Ureter (tissue), 1 donor: ENCODE measurements at regions not wholly inside any gene's neighbourhood (a gene's known extent, or its start where the extent isn't known, plus 50 kb on each side); places are given as distances from the start of the nearest gene placed in this dataset.

Experiments
- DNase-seq: peaks from one replicate; pipeline ENCODE4 v3.0.0-alpha.2; 2020; ENCODE audit warnings: low spot score
- donor health status: DM: yes; HTN: yes; CAD: no.

GRCh38 chr6:137434640-137435039 lies 59.6 kb downstream of the OLIG3 start:
- DNase-seq = no peak

GRCh38 chr6:137432054-137432611 lies 62.1 kb downstream of the OLIG3 start:
- DNase-seq = no peak

GRCh38 chr6:137430954-137431353 lies 63.2 kb downstream of the OLIG3 start:
- DNase-seq = no peak

GRCh38 chr6:137427656-137428290 lies 66.4 kb downstream of the OLIG3 start:
- DNase-seq = no peak

GRCh38 chr6:137426007-137426689 lies 68.0 kb downstream of the OLIG3 start:
- no peak for DNase-seq

GRCh38 chr6:137424251-137424650 lies 69.9 kb downstream of the OLIG3 start:
- no peak for DNase-seq

GRCh38 chr6:137423451-137424168 lies 70.6 kb downstream of the OLIG3 start:
- DNase-seq = no peak

- no peak for DNase-seq
Measured at GRCh38 chr6:137417396-137417795, 76.8 kb downstream of the OLIG3 start.

- DNase-seq = no peak
Measured at GRCh38 chr6:137416376-137417109, 77.7 kb downstream of the OLIG3 start.

GRCh38 chr6:137415834-137416190 lies 78.4 kb downstream of the OLIG3 start:
- DNase-seq = no peak

GRCh38 chr6:137415127-137415833 lies 78.9 kb downstream of the OLIG3 start:
- DNase-seq = peak; percentile 65

GRCh38 chr6:137414599-137414998 lies 79.6 kb downstream of the OLIG3 start:
- no peak for DNase-seq

- DNase-seq = no peak
Measured at GRCh38 chr6:137413482-137413881, 80.7 kb downstream of the OLIG3 start.

GRCh38 chr6:137412562-137412961 lies 81.6 kb downstream of the OLIG3 start:
- DNase-seq = no peak

- no peak for DNase-seq
Measured at GRCh38 chr6:137409266-137409777, 84.9 kb downstream of the OLIG3 start.

GRCh38 chr6:137407816-137408215 lies 86.4 kb downstream of the OLIG3 start:
- DNase-seq = no peak

GRCh38 chr6:137405806-137406205 lies 88.4 kb downstream of the OLIG3 start:
- no peak for DNase-seq

GRCh38 chr6:137403855-137404254 lies 90.3 kb downstream of the OLIG3 start:
- DNase-seq = no peak

- DNase-seq = no peak
Measured at GRCh38 chr6:137403443-137403842, 90.8 kb downstream of the OLIG3 start.

GRCh38 chr6:137402143-137402680 lies 92.0 kb downstream of the OLIG3 start:
- no peak for DNase-seq

GRCh38 chr6:137401088-137401487 lies 93.1 kb downstream of the OLIG3 start:
- no peak for DNase-seq
